Hepatocyte (in vitro differentiated cells): ENCODE measurements at regions not wholly inside any gene's neighbourhood (a gene's known extent, or its start where the extent isn't known, plus 50 kb on each side); places are given as distances from the start of the nearest gene placed in this dataset.

ENCODE experiments used
- CTCF ChIP-seq: fragments of 200-600 bp; sonication (generic); IDR thresholded peaks from 2 replicates; pipeline ENCODE4 v1.5.1; 2016; ENCODE audit warnings: antibody characterized with exemption, mild to moderate bottlenecking; ENCODE audit not compliant: poor library complexity
- EZH2 ChIP-seq: fragments of 200-600 bp; sonication (generic); IDR thresholded peaks from 2 replicates; pipeline ENCODE4 v1.6.1; 2016; ENCODE audit warnings: antibody characterized with exemption, mild to moderate bottlenecking, borderline replicate concordance
- EZH2phosphoT487 ChIP-seq: fragments of 200-600 bp; sonication (generic); IDR thresholded peaks from one replicate; pipeline ENCODE4 v1.6.1; 2018; ENCODE audit warnings: antibody characterized with exemption, mild to moderate bottlenecking, low read depth, moderate library complexity; ENCODE audit not compliant: unreplicated experiment, severe bottlenecking

GRCh38 chr2:163856941-163857340 lies 121.1 kb upstream of the FIGN start:
- TF ChIP-seq EZH2 (no peak), CTCF (no peak), EZH2phosphoT487 (no peak)
